ENCODE measurements at regions not wholly inside any gene's neighbourhood (a gene's known extent, or its start where the extent isn't known, plus 50 kb on each side); places are given as distances from the start of the nearest gene placed in this dataset.

DNA sequence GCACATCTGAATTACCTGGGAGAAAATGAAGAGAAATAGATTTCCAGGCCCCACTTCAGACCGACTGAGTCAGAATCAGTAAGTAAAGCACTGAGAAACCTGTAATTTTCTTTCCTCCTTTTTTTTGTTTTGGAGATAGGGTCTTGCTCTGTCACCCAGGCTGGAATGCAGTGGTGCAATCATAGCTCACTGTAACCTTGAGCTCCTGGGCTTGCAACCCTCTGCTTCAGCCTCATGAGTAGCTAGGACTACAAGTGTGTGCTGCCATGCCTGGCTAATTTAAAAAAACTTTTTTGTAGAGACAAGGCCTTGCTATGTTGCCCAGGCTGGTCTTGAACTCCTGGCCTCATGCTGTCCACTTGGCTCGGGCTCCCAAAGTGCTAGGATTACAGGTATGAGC is 260.2 kb downstream of the STK31 start:
- Histone ChIP-seq H3K27ac (ENCODE audit: low read length) (no peak overlapping the region), H4K20me1 (ENCODE audit: insufficient read depth, low read length) (no peaks in the 10 kb centered on the region), H3K9me3 (ENCODE audit: insufficient read depth, low read length) (no peaks in the 10 kb centered on the region), H2AFZ (ENCODE audit: low read depth, low read length) (no peak overlapping the region), H3K79me2 (ENCODE audit: low read length) (no peaks in the 10 kb centered on the region), H3K4me3 (ENCODE audit: low read length) (no peak overlapping the region), H3K36me3 (replicated peaks; ENCODE audit: low read depth, low read length) (no peaks in the 10 kb centered on the region), H3K27me3 (ENCODE audit: low read depth, low read length) (no peaks in the 10 kb centered on the region), H3K4me1 (ENCODE audit: low read length) (0 out of 2 replicates have a peak, but pooled peaks cover 8% of the 10 kb centered on the region), H3K9ac (ENCODE audit: low read length) (no peak overlapping the region), H3K4me2 (ENCODE audit: low read length) (no peak overlapping the region)
- no peak for TF ChIP-seq EZH2phosphoT487 (IDR thresholded peaks at IDR 0.05; ENCODE audit: low read depth)
- TF ChIP-seq, protein P1, sequence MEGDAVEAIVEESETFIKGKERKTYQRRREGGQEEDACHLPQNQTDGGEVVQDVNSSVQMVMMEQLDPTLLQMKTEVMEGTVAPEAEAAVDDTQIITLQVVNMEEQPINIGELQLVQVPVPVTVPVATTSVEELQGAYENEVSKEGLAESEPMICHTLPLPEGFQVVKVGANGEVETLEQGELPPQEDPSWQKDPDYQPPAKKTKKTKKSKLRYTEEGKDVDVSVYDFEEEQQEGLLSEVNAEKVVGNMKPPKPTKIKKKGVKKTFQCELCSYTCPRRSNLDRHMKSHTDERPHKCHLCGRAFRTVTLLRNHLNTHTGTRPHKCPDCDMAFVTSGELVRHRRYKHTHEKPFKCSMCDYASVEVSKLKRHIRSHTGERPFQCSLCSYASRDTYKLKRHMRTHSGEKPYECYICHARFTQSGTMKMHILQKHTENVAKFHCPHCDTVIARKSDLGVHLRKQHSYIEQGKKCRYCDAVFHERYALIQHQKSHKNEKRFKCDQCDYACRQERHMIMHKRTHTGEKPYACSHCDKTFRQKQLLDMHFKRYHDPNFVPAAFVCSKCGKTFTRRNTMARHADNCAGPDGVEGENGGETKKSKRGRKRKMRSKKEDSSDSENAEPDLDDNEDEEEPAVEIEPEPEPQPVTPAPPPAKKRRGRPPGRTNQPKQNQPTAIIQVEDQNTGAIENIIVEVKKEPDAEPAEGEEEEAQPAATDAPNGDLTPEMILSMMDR (IDR thresholded peaks at IDR 0.05; ENCODE audit: low read depth, low read length), result no peak

DNA sequence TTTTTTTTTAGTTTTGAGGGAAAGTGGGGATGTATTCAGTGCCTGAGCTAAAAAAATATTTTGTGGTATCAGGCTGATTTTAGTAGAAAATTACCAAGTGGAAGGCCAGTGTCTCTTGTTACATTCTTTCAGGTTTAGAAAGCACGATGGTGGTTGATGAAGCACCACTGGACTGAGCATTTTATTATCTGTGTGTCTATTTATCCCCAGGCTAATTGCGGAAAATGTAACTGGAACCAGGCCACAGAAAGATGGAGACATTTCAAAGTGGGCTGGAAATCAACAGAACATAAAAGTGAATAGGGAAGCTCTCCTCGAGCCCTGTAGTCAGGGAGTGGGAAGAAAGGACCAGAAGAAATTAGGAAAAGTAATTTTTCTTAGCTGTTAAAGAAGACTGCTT is 261.0 kb downstream of the STK31 start:
- Histone ChIP-seq H3K36me3 (replicated peaks; ENCODE audit: low read depth, low read length) (no peaks in the 10 kb centered on the region), H3K27me3 (ENCODE audit: low read depth, low read length) (no peaks in the 10 kb centered on the region), H3K9me3 (ENCODE audit: insufficient read depth, low read length) (no peaks in the 10 kb centered on the region), H4K20me1 (ENCODE audit: insufficient read depth, low read length) (no peaks in the 10 kb centered on the region), H3K27ac (ENCODE audit: low read length) (no peak overlapping the region), H2AFZ (ENCODE audit: low read depth, low read length) (no peak overlapping the region), H3K79me2 (ENCODE audit: low read length) (no peaks in the 10 kb centered on the region), H3K4me3 (ENCODE audit: low read length) (no peak overlapping the region), H3K4me2 (ENCODE audit: low read length) (no peak overlapping the region), H3K4me1 (ENCODE audit: low read length) (0 out of 2 replicates have a peak, but pooled peaks cover 8% of the 10 kb centered on the region), H3K9ac (ENCODE audit: low read length) (no peak overlapping the region)
- TF ChIP-seq EZH2phosphoT487 (IDR thresholded peaks at IDR 0.05; ENCODE audit: low read depth), result no peak
- TF ChIP-seq, protein P1 (IDR thresholded peaks at IDR 0.05; ENCODE audit: low read depth, low read length), result no peak

DNA sequence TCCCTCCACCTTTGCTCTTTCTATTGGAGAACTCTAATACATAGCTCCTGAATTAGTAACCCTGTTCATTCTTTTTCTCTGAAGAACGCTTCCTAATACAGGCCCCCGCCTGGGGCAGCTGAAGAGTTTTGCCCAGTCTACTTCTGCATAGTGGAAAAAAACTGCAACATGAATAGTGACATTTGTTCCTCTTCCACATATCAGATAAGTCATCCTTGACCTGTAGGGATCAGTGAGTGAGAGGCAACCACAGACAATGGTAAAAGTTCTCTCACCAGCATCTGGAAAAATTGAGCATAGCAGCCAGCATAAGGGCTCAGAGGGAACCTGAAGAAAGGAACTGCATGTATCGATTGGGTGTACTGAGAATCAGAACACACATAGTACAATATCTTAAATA is 262.0 kb downstream of the STK31 start:
- Histone ChIP-seq H3K79me2 (ENCODE audit: low read length) (no peaks in the 10 kb centered on the region), H2AFZ (ENCODE audit: low read depth, low read length) (no peak overlapping the region), H4K20me1 (ENCODE audit: insufficient read depth, low read length) (no peaks in the 10 kb centered on the region), H3K4me3 (ENCODE audit: low read length) (no peak overlapping the region), H3K9me3 (ENCODE audit: insufficient read depth, low read length) (no peaks in the 10 kb centered on the region), H3K4me1 (ENCODE audit: low read length) (0 out of 2 replicates have a peak, but pooled peaks cover 8% of the 10 kb centered on the region), H3K27me3 (ENCODE audit: low read depth, low read length) (no peaks in the 10 kb centered on the region), H3K4me2 (ENCODE audit: low read length) (no peak overlapping the region), H3K9ac (ENCODE audit: low read length) (no peak overlapping the region), H3K36me3 (replicated peaks; ENCODE audit: low read depth, low read length) (no peaks in the 10 kb centered on the region), H3K27ac (ENCODE audit: low read length) (no peak overlapping the region)
- TF ChIP-seq, protein P1 (IDR thresholded peaks at IDR 0.05; ENCODE audit: low read depth, low read length), result no peak
- no peak for TF ChIP-seq EZH2phosphoT487 (IDR thresholded peaks at IDR 0.05; ENCODE audit: low read depth)

DNA sequence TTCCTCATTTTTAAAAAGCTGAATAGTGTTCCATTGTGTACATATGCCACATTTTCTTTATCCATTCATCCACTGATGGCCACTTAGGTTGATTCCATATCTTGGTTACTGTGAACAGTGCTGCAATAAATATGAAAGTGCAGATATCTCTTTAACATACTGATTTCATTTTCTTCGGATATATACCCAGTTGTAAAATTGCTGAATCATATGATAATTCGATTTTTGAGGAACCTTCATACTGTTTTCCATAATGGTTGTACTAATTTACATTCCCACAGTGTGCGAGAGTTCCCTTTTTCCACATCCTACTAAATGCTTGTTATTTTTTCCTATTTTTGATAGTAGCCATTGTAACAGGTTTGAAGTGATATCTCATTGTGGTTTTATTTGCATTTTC is 263.2 kb downstream of the STK31 start:
- H3K36me3 ChIP-seq (replicated peaks; ENCODE audit: low read depth, low read length), result no peaks in the 10 kb centered on the region
- H3K27me3 ChIP-seq (ENCODE audit: low read depth, low read length), result no peaks in the 10 kb centered on the region
- H3K9me3 ChIP-seq (ENCODE audit: insufficient read depth, low read length), result no peaks in the 10 kb centered on the region
- H3K27ac ChIP-seq (ENCODE audit: low read length), result no peak overlapping the region
- TF ChIP-seq EZH2phosphoT487 (IDR thresholded peaks at IDR 0.05; ENCODE audit: low read depth), result no peak
- TF ChIP-seq, protein P1 (IDR thresholded peaks at IDR 0.05; ENCODE audit: low read depth, low read length), result no peak
- no peaks in the 10 kb centered on the region for H4K20me1 ChIP-seq (ENCODE audit: insufficient read depth, low read length)
- H3K79me2 ChIP-seq (ENCODE audit: low read length), result no peaks in the 10 kb centered on the region
- no peak overlapping the region for H3K9ac ChIP-seq (ENCODE audit: low read length)
- H3K4me3 ChIP-seq (ENCODE audit: low read length), result no peak overlapping the region
- 0 out of 2 replicates have a peak, but pooled peaks cover 5% of the 10 kb centered on the region for H3K4me1 ChIP-seq (ENCODE audit: low read length)
- no peak overlapping the region for H2AFZ ChIP-seq (ENCODE audit: low read depth, low read length)
- no peak overlapping the region for H3K4me2 ChIP-seq (ENCODE audit: low read length)
